ENCODE measurements at regions not wholly inside any gene's neighbourhood (a gene's known extent, or its start where the extent isn't known, plus 50 kb on each side); places are given as distances from the start of the nearest gene placed in this dataset.

GRCh38 chr7:130951976-130952876 lies 218.2 kb upstream of the KLF14 start:
- no peak for DNase-seq
- Mint-ChIP-seq H3K36me3 (ENCODE audit: low read depth) (peaks cover 10% of the 10 kb centered on the region), H3K27ac (no peak overlapping the region; the same call in none of the 2 replicates), H3K4me1 (ENCODE audit: low read depth) (peaks cover 66% of the 10 kb centered on the region), H3K27me3 (ENCODE audit: insufficient read depth) (peaks cover 3% of the 10 kb centered on the region), H3K9me3 (no peaks in the 10 kb centered on the region), H3K4me3 (no peak overlapping the region)
- TF ChIP-seq CTCF (IDR thresholded peaks at IDR 0.05) = no peak

- Mint-ChIP-seq H3K4me1 (ENCODE audit: low read depth) (peaks cover 61% of the 10 kb centered on the region), H3K9me3 (no peaks in the 10 kb centered on the region), H3K4me3 (no peak overlapping the region), H3K27ac (no peak overlapping the region), H3K27me3 (ENCODE audit: insufficient read depth) (no peaks in the 10 kb centered on the region), H3K36me3 (ENCODE audit: low read depth) (peaks cover 2% of the 10 kb centered on the region)
- no peak for TF ChIP-seq CTCF (IDR thresholded peaks at IDR 0.05)
- no peak for DNase-seq
Measured at GRCh38 chr7:130953196-130953595, 219.2 kb upstream of the KLF14 start.

- H3K27ac Mint-ChIP-seq = peak overlapping the region; percentile 84
- H3K4me1 Mint-ChIP-seq (ENCODE audit: low read depth) = peaks cover 74% of the 10 kb centered on the region
- H3K4me3 Mint-ChIP-seq = no peak overlapping the region
- H3K27me3 Mint-ChIP-seq (ENCODE audit: insufficient read depth) = peaks cover 4% of the 10 kb centered on the region
- no peak for TF ChIP-seq CTCF (IDR thresholded peaks at IDR 0.05)
- no peak for DNase-seq
- H3K9me3 Mint-ChIP-seq = no peaks in the 10 kb centered on the region
- H3K36me3 Mint-ChIP-seq (ENCODE audit: low read depth) = peaks cover 7% of the 10 kb centered on the region
Measured at GRCh38 chr7:130954918-130955564, 221.0 kb upstream of the KLF14 start.

- no peaks in the 10 kb centered on the region for H3K9me3 Mint-ChIP-seq
- H3K4me1 Mint-ChIP-seq (ENCODE audit: low read depth) = peaks cover 79% of the 10 kb centered on the region
- no peak for DNase-seq
- no peak overlapping the region for H3K4me3 Mint-ChIP-seq
- peak overlapping the region; percentile 84; the same call in 1 of the 2 replicates for H3K27ac Mint-ChIP-seq
- peaks cover 4% of the 10 kb centered on the region for H3K27me3 Mint-ChIP-seq (ENCODE audit: insufficient read depth)
- TF ChIP-seq CTCF (IDR thresholded peaks at IDR 0.05) = no peak
- H3K36me3 Mint-ChIP-seq (ENCODE audit: low read depth) = peaks cover 7% of the 10 kb centered on the region
Measured at GRCh38 chr7:130955565-130955919, 221.5 kb upstream of the KLF14 start.

DNA sequence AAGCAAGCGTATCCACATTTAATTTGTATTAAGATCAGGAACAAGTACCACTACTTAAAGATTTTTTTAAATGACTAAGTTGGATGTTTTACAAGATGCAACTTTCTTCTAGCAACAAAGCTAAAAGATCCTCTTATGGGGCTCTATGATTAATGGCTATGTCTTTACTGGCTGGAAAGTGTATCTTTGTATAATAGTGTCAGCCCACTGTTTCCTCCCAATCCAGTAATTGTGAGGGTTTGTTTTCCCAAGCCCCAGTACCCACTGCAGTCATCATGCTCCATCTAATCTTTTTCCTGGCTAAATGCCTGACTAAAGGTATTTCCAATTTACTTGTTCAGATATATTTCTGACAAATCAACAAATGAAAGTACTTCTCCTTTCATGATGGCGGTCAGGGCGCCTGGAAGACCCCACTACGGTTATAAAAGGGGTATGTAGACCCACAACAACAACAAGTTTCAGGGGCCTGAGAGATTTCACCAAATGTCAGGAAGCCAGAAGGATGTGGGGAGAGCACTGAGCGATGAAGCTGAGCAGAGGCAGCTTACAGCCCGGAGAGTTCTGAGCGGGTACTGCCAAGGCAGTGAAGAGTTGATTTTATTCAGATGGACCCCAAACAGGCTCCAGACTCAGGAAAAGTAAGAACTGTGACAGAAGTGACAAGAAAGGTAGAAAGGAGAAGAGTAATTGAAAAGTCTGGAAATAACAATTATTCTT lies 222.6 kb upstream of the KLF14 start:
- DNase-seq = peak; percentile 31
- TF ChIP-seq CTCF (IDR thresholded peaks at IDR 0.05) = no peak
- Mint-ChIP-seq H3K9me3 (no peaks in the 10 kb centered on the region), H3K4me1 (ENCODE audit: low read depth) (peaks cover 90% of the 10 kb centered on the region), H3K4me3 (peak overlapping the region; percentile 3; the same call in 1 of the 2 replicates), H3K27ac (peak overlapping the region; percentile 84), H3K27me3 (ENCODE audit: insufficient read depth) (peaks cover 4% of the 10 kb centered on the region), H3K36me3 (ENCODE audit: low read depth) (peaks cover 7% of the 10 kb centered on the region)
